ENCODE measurements at regions not wholly inside any gene's neighbourhood (a gene's known extent, or its start where the extent isn't known, plus 50 kb on each side); places are given as distances from the start of the nearest gene placed in this dataset.

- TF ChIP-seq ASH2L (IDR thresholded peaks at IDR 0.05; ENCODE audit: borderline replicate concordance, low read depth): no peak
- TF ChIP-seq SP1 (IDR thresholded peaks at IDR 0.05; ENCODE audit: low read depth, low read length): no peak
- TF ChIP-seq POLR2AphosphoS5 (IDR thresholded peaks at IDR 0.05; ENCODE audit: low read length): no peak
Measured at GRCh38 chr7:47047384-47047783, 534.5 kb downstream of the TNS3 start (continued).

GRCh38 chr7:47046949-47047348 lies 535.0 kb downstream of the TNS3 start:
- DNase-seq (ENCODE audit: low read depth, low spot score) (no peak), ATAC-seq (no peak), FAIRE-seq (no peak)
- H4K20me1 ChIP-seq (ENCODE audit: control insufficient read depth, insufficient read depth): no peaks in the 10 kb centered on the region
- no peaks in the 10 kb centered on the region for H3K36me3 ChIP-seq (ENCODE audit: control insufficient read depth in 2 of 2, insufficient read depth in 2 of 2, low read length in 1 of 2)
- ChIA-PET POLR2A (no interaction called here), CTCF (interaction anchor here (0.6 kb wide), 2 partner anchors 280 to 1080 kb away, joined by 3 read pairs; no protein-coding TSS in a partner anchor), RAD21 (ENCODE audit: unreplicated experiment) (interaction anchor here (0.7 kb wide), 1 partner anchor 274 kb away, joined by 3 read pairs; no protein-coding TSS in a partner anchor), SMC1A (ENCODE audit: uncharacterized antibody, unreplicated experiment) (interaction anchor here (1.0 to 1.1 kb wide), 2 partner anchors 41 to 1128 kb away, joined by 3 read pairs; no protein-coding TSS in a partner anchor)
- in situ Hi-C loops (cut with MboI) (no loop called here), intact Hi-C loops (cut with micrococcal nuclease; ENCODE audit: unreplicated experiment) (no loop called here)
- H2AFZ ChIP-seq (ENCODE audit: control insufficient read depth, low read depth, low read length): no peak overlapping the region
- no TSS peak for BruUV-seq (replicated peaks)
- no peaks in the 10 kb centered on the region for H3K79me2 ChIP-seq (ENCODE audit: control insufficient read depth, insufficient read depth, low read length)
- TF ChIP-seq NFXL1 (IDR thresholded peaks at IDR 0.05; ENCODE audit: borderline replicate concordance): no peak
- TF ChIP-seq PAX5 (IDR thresholded peaks at IDR 0.05; ENCODE audit: borderline replicate concordance, low read depth, low read length): no peak
- TF ChIP-seq POLR2AphosphoS2 (IDR thresholded peaks at IDR 0.05; ENCODE audit: low read depth, low read length): no peak
- TF ChIP-seq EGR1 (IDR thresholded peaks at IDR 0.05; ENCODE audit: borderline replicate concordance in 1 of 2, low read depth in 2 of 2, low read length in 2 of 2): no peak
- TF ChIP-seq TCF7 (IDR thresholded peaks at IDR 0.05; ENCODE audit: borderline replicate concordance): no peak
- TF ChIP-seq, protein P1, sequence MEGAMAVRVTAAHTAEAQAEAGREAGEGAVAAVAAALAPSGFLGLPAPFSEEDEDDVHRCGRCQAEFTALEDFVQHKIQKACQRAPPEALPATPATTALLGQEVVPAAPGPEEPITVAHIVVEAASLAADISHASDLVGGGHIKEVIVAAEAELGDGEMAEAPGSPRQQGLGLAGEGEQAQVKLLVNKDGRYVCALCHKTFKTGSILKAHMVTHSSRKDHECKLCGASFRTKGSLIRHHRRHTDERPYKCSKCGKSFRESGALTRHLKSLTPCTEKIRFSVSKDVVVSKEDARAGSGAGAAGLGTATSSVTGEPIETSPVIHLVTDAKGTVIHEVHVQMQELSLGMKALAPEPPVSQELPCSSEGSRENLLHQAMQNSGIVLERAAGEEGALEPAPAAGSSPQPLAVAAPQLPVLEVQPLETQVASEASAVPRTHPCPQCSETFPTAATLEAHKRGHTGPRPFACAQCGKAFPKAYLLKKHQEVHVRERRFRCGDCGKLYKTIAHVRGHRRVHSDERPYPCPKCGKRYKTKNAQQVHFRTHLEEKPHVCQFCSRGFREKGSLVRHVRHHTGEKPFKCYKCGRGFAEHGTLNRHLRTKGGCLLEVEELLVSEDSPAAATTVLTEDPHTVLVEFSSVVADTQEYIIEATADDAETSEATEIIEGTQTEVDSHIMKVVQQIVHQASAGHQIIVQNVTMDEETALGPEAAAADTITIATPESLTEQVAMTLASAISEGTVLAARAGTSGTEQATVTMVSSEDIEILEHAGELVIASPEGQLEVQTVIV (IDR thresholded peaks at IDR 0.05; ENCODE audit: borderline replicate concordance, partially characterized antibody): no peak
- TF ChIP-seq, protein P2, sequence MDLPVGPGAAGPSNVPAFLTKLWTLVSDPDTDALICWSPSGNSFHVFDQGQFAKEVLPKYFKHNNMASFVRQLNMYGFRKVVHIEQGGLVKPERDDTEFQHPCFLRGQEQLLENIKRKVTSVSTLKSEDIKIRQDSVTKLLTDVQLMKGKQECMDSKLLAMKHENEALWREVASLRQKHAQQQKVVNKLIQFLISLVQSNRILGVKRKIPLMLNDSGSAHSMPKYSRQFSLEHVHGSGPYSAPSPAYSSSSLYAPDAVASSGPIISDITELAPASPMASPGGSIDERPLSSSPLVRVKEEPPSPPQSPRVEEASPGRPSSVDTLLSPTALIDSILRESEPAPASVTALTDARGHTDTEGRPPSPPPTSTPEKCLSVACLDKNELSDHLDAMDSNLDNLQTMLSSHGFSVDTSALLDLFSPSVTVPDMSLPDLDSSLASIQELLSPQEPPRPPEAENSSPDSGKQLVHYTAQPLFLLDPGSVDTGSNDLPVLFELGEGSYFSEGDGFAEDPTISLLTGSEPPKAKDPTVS (IDR thresholded peaks at IDR 0.05; ENCODE audit: low read depth, low read length): no peak
- H3K4me2 ChIP-seq (ENCODE audit: control insufficient read depth, insufficient read depth): no peak overlapping the region
- H3K9me3 ChIP-seq (replicated peaks; ENCODE audit: control insufficient read depth, insufficient read depth, low read length): no peaks in the 10 kb centered on the region
- H3K4me1 ChIP-seq (ENCODE audit: control insufficient read depth, insufficient read depth, low read length): no peaks in the 10 kb centered on the region
- no peaks in the 10 kb centered on the region; a peak in 1 of 4 replicates for H3K27me3 ChIP-seq (replicated peaks in 1 of 2; ENCODE audit: control insufficient read depth in 2 of 2, insufficient read depth in 2 of 2, low read length in 1 of 2)
- H3K9ac ChIP-seq (ENCODE audit: control insufficient read depth, insufficient read depth, low read length): no peak overlapping the region
- H3K27ac ChIP-seq (ENCODE audit: control insufficient read depth, insufficient read depth): no peak overlapping the region
- 50% methylated on average over 9 of the region's 9 CpGs for WGBS (ENCODE audit: insufficient coverage, insufficient replicate concordance, low lambda C conversion rate, missing lambda C conversion rate)
- H3K4me3 ChIP-seq: no peak overlapping the region
